Karpas-422 (cell line): ENCODE measurements at regions not wholly inside any gene's neighbourhood (a gene's known extent, or its start where the extent isn't known, plus 50 kb on each side); places are given as distances from the start of the nearest gene placed in this dataset.

Experiments
- DNase-seq: peaks from one replicate; pipeline ENCODE4 v3.0.0-alpha.2; 2015
- H2AFZ ChIP-seq: fragments of 200-600 bp; sonication (generic); 2 replicates; pipeline ENCODE4 v1.6.1; 2014; ENCODE audit warnings: antibody characterized with exemption, low read length, mixed read lengths
- H3K27ac ChIP-seq: fragments of 200-600 bp; sonication (generic); 2 replicates; pipeline ENCODE4 v1.5.1; 2014; ENCODE audit warnings: mild to moderate bottlenecking, low read length, moderate library complexity
- H3K27me3 ChIP-seq: fragments of 200-600 bp; sonication (generic); 2 replicates; pipeline ENCODE4 v1.6.1; 2014; ENCODE audit warnings: low read length, mixed read lengths
- H3K36me3 ChIP-seq: fragments of 200-600 bp; sonication (generic); 2 replicates; pipeline ENCODE4 v1.6.1; 2014; ENCODE audit warnings: low read length, mixed read lengths; ENCODE audit not compliant: insufficient read depth
- H3K4me1 ChIP-seq: fragments of 200-600 bp; sonication (generic); 2 replicates; pipeline ENCODE4 v1.6.1; 2014; ENCODE audit warnings: mild to moderate bottlenecking, low read length, mixed read lengths
- H3K4me2 ChIP-seq: fragments of 200-600 bp; sonication (generic); 2 replicates; pipeline ENCODE4 v1.6.1; 2014; ENCODE audit warnings: low read length, low read depth, mild to moderate bottlenecking; ENCODE audit not compliant: poor library complexity, severe bottlenecking
- H3K4me3 ChIP-seq: fragments of 200-600 bp; sonication (generic); 2 replicates; pipeline ENCODE4 v1.5.1; 2014; ENCODE audit warnings: mild to moderate bottlenecking, antibody characterized with exemption, low read length, mixed read lengths
- H3K79me2 ChIP-seq: fragments of 200-600 bp; sonication (generic); 2 replicates; pipeline ENCODE4 v1.6.1; 2014; ENCODE audit warnings: mild to moderate bottlenecking, low read length, mixed read lengths
- H3K9ac ChIP-seq: fragments of 200-600 bp; sonication (generic); 2 replicates; pipeline ENCODE4 v1.6.0; 2014; ENCODE audit warnings: low read length
- H3K9me2 ChIP-seq: fragments of 200-600 bp; sonication (generic), shearing (Covaris generic); replicated peaks from 2 replicates; pipeline ENCODE4 v1.6.0; 2014; ENCODE audit warnings: mild to moderate bottlenecking, low read length, moderate library complexity; ENCODE audit not compliant: insufficient read depth
- H3K9me3 ChIP-seq: fragments of 300-700, 200-600 bp; sonication (generic); 2 replicates; pipeline ENCODE4 v1.6.1; 2014; ENCODE audit warnings: low read length, mixed read lengths
- H4K20me1 ChIP-seq: fragments of 200-600 bp; sonication (generic); 2 replicates; pipeline ENCODE4 v1.6.1; 2014; ENCODE audit warnings: mild to moderate bottlenecking, antibody characterized with exemption, low read length, low read depth; ENCODE audit not compliant: insufficient read depth

- H3K27me3 ChIP-seq, result no peaks in the 10 kb centered on the region
- no peaks in the 10 kb centered on the region for H3K9me3 ChIP-seq
- H3K4me2 ChIP-seq, result no peak overlapping the region
- H4K20me1 ChIP-seq, result no peaks in the 10 kb centered on the region
- no peak overlapping the region for H2AFZ ChIP-seq
- no peak for DNase-seq
- H3K4me1 ChIP-seq, result no peaks in the 10 kb centered on the region
- no peak overlapping the region for H3K9ac ChIP-seq
- no peak overlapping the region for H3K4me3 ChIP-seq
- no peaks in the 10 kb centered on the region for H3K36me3 ChIP-seq
- H3K9me2 ChIP-seq, result no peaks in the 10 kb centered on the region
- H3K79me2 ChIP-seq, result no peaks in the 10 kb centered on the region
- no peak overlapping the region for H3K27ac ChIP-seq
These were observed 159.2 kb downstream of the PAH start for GRCh38 chr12:102757882-102758226.

GRCh38 chr12:102757154-102757881, 159.7 kb downstream of the PAH start:
- Histone ChIP-seq H2AFZ (no peak overlapping the region), H3K9me3 (no peaks in the 10 kb centered on the region), H3K79me2 (no peaks in the 10 kb centered on the region), H3K4me1 (no peaks in the 10 kb centered on the region), H3K4me3 (no peak overlapping the region), H3K27ac (no peak overlapping the region), H4K20me1 (no peaks in the 10 kb centered on the region), H3K9ac (no peak overlapping the region), H3K9me2 (no peaks in the 10 kb centered on the region), H3K27me3 (no peaks in the 10 kb centered on the region), H3K4me2 (no peak overlapping the region), H3K36me3 (no peaks in the 10 kb centered on the region)
- no peak for DNase-seq

- no peak for DNase-seq
- Histone ChIP-seq H2AFZ (no peak overlapping the region), H3K4me2 (no peak overlapping the region), H3K79me2 (no peaks in the 10 kb centered on the region), H3K4me3 (no peak overlapping the region), H3K36me3 (no peaks in the 10 kb centered on the region), H4K20me1 (no peaks in the 10 kb centered on the region), H3K9ac (no peak overlapping the region), H3K27me3 (no peaks in the 10 kb centered on the region), H3K27ac (no peak overlapping the region), H3K9me2 (no peaks in the 10 kb centered on the region), H3K4me1 (no peaks in the 10 kb centered on the region), H3K9me3 (no peaks in the 10 kb centered on the region)
These were observed 160.5 kb downstream of the PAH start for GRCh38 chr12:102756530-102756929.

GRCh38 chr12:102755266-102755665, 161.8 kb downstream of the PAH start:
- no peak for DNase-seq
- Histone ChIP-seq H3K9me3 (no peaks in the 10 kb centered on the region), H3K9me2 (no peaks in the 10 kb centered on the region), H3K79me2 (no peaks in the 10 kb centered on the region), H3K9ac (no peak overlapping the region), H3K4me1 (no peaks in the 10 kb centered on the region), H3K4me2 (no peak overlapping the region), H3K27ac (no peak overlapping the region), H4K20me1 (no peaks in the 10 kb centered on the region), H3K36me3 (no peaks in the 10 kb centered on the region), H3K27me3 (no peaks in the 10 kb centered on the region), H2AFZ (no peak overlapping the region), H3K4me3 (no peak overlapping the region)

GRCh38 chr12:102753802-102754201, 163.2 kb downstream of the PAH start:
- H3K9ac ChIP-seq, result no peak overlapping the region
- no peak overlapping the region for H3K4me2 ChIP-seq
- H4K20me1 ChIP-seq, result no peaks in the 10 kb centered on the region
- H3K9me3 ChIP-seq, result no peaks in the 10 kb centered on the region
- DNase-seq, result no peak
- no peaks in the 10 kb centered on the region for H3K36me3 ChIP-seq
- no peaks in the 10 kb centered on the region for H3K79me2 ChIP-seq
- no peaks in the 10 kb centered on the region for H3K9me2 ChIP-seq
- H3K27ac ChIP-seq, result no peak overlapping the region
- H2AFZ ChIP-seq, result no peak overlapping the region
- no peaks in the 10 kb centered on the region for H3K27me3 ChIP-seq
- H3K4me1 ChIP-seq, result no peaks in the 10 kb centered on the region
- no peak overlapping the region for H3K4me3 ChIP-seq

GRCh38 chr12:102748704-102749103, 168.3 kb downstream of the PAH start:
- no peak overlapping the region for H3K4me3 ChIP-seq
- no peak overlapping the region for H3K27ac ChIP-seq
- no peak for DNase-seq
- no peak overlapping the region for H3K4me2 ChIP-seq
- H3K27me3 ChIP-seq, result no peaks in the 10 kb centered on the region
- H3K4me1 ChIP-seq, result no peaks in the 10 kb centered on the region
- H2AFZ ChIP-seq, result no peak overlapping the region
- no peak overlapping the region for H3K9ac ChIP-seq
- no peaks in the 10 kb centered on the region for H3K9me3 ChIP-seq
- H3K36me3 ChIP-seq, result no peaks in the 10 kb centered on the region
- no peaks in the 10 kb centered on the region for H3K9me2 ChIP-seq
- no peaks in the 10 kb centered on the region for H4K20me1 ChIP-seq
- no peaks in the 10 kb centered on the region for H3K79me2 ChIP-seq

GRCh38 chr12:102746963-102747362, 170.1 kb downstream of the PAH start:
- no peaks in the 10 kb centered on the region for H3K36me3 ChIP-seq
- no peaks in the 10 kb centered on the region for H4K20me1 ChIP-seq
- H3K9me3 ChIP-seq, result no peaks in the 10 kb centered on the region
- DNase-seq, result no peak
- H3K4me2 ChIP-seq, result no peak overlapping the region
- H3K4me3 ChIP-seq, result no peak overlapping the region
- H3K27ac ChIP-seq, result no peak overlapping the region
- no peaks in the 10 kb centered on the region for H3K4me1 ChIP-seq
- no peak overlapping the region for H3K9ac ChIP-seq
- H3K27me3 ChIP-seq, result no peaks in the 10 kb centered on the region
- H3K79me2 ChIP-seq, result no peaks in the 10 kb centered on the region
- H3K9me2 ChIP-seq, result no peaks in the 10 kb centered on the region
- no peak overlapping the region for H2AFZ ChIP-seq

- Histone ChIP-seq H3K79me2 (no peaks in the 10 kb centered on the region), H3K9me2 (no peaks in the 10 kb centered on the region), H3K4me1 (no peaks in the 10 kb centered on the region), H3K9me3 (no peaks in the 10 kb centered on the region), H3K27me3 (no peaks in the 10 kb centered on the region), H2AFZ (no peak overlapping the region), H3K4me2 (no peak overlapping the region), H3K27ac (no peak overlapping the region), H3K4me3 (no peak overlapping the region), H3K36me3 (no peaks in the 10 kb centered on the region), H3K9ac (no peak overlapping the region), H4K20me1 (no peaks in the 10 kb centered on the region)
- no peak for DNase-seq
These were observed 171.0 kb downstream of the PAH start for GRCh38 chr12:102745971-102746600.
